ENCODE measurements at regions not wholly inside any gene's neighbourhood (a gene's known extent, or its start where the extent isn't known, plus 50 kb on each side); places are given as distances from the start of the nearest gene placed in this dataset.

GRCh38 chr2:214674278-214674677 is 135.2 kb downstream of the BARD1 start:
- H3K4me3 ChIP-seq = no peak overlapping the region
- H3K27me3 ChIP-seq = no peaks in the 10 kb centered on the region
- H3K27ac ChIP-seq = no peak overlapping the region
- no peaks in the 10 kb centered on the region for H3K9me3 ChIP-seq (replicated peaks)
- DNase-seq = no peak
- no peaks in the 10 kb centered on the region for H3K36me3 ChIP-seq
- H3K4me1 ChIP-seq = no peaks in the 10 kb centered on the region

GRCh38 chr2:214671319-214671885 is 138.1 kb downstream of the BARD1 start:
- Histone ChIP-seq H3K4me3 (no peak overlapping the region), H3K4me1 (no peaks in the 10 kb centered on the region), H3K36me3 (no peaks in the 10 kb centered on the region), H3K9me3 (replicated peaks) (no peaks in the 10 kb centered on the region), H3K27ac (no peak overlapping the region), H3K27me3 (no peaks in the 10 kb centered on the region)
- peak in 1 of 2 experiments; percentile 4 for DNase-seq

GRCh38 chr2:214652473-214652872 is 157.0 kb downstream of the BARD1 start:
- H3K9me3 ChIP-seq (replicated peaks) = no peaks in the 10 kb centered on the region
- no peaks in the 10 kb centered on the region for H3K4me1 ChIP-seq
- no peaks in the 10 kb centered on the region for H3K27me3 ChIP-seq
- no peak overlapping the region for H3K4me3 ChIP-seq
- H3K27ac ChIP-seq = no peak overlapping the region
- no peak for DNase-seq
- no peaks in the 10 kb centered on the region for H3K36me3 ChIP-seq

GRCh38 chr2:214651451-214651850 is 158.0 kb downstream of the BARD1 start:
- H3K4me1 ChIP-seq = no peaks in the 10 kb centered on the region
- H3K27ac ChIP-seq = no peak overlapping the region
- no peaks in the 10 kb centered on the region for H3K36me3 ChIP-seq
- H3K27me3 ChIP-seq = no peaks in the 10 kb centered on the region
- H3K4me3 ChIP-seq = no peak overlapping the region
- no peaks in the 10 kb centered on the region for H3K9me3 ChIP-seq (replicated peaks)
- no peak for DNase-seq

- no peaks in the 10 kb centered on the region for H3K36me3 ChIP-seq
- no peak for DNase-seq
- H3K9me3 ChIP-seq (replicated peaks) = no peaks in the 10 kb centered on the region
- H3K27ac ChIP-seq = no peak overlapping the region
- H3K27me3 ChIP-seq = no peaks in the 10 kb centered on the region
- no peaks in the 10 kb centered on the region for H3K4me1 ChIP-seq
- no peak overlapping the region for H3K4me3 ChIP-seq
Measured at GRCh38 chr2:214649440-214650205, 159.9 kb downstream of the BARD1 start.

GRCh38 chr2:214648520-214648919 is 161.0 kb downstream of the BARD1 start:
- H3K4me1 ChIP-seq = no peaks in the 10 kb centered on the region
- no peak overlapping the region for H3K27ac ChIP-seq
- no peaks in the 10 kb centered on the region for H3K9me3 ChIP-seq (replicated peaks)
- H3K36me3 ChIP-seq = no peaks in the 10 kb centered on the region
- no peak for DNase-seq
- H3K27me3 ChIP-seq = no peaks in the 10 kb centered on the region
- H3K4me3 ChIP-seq = no peak overlapping the region

- no peaks in the 10 kb centered on the region for H3K4me1 ChIP-seq
- no peaks in the 10 kb centered on the region for H3K36me3 ChIP-seq
- DNase-seq = no peak
- no peaks in the 10 kb centered on the region for H3K27me3 ChIP-seq
- H3K9me3 ChIP-seq (replicated peaks) = no peaks in the 10 kb centered on the region
- no peak overlapping the region for H3K27ac ChIP-seq
- H3K4me3 ChIP-seq = no peak overlapping the region
Measured at GRCh38 chr2:214631406-214631805, 178.1 kb downstream of the BARD1 start.

GRCh38 chr2:214630402-214631045 is 179.0 kb downstream of the BARD1 start:
- DNase-seq = no peak

GRCh38 chr2:214629875-214630274 is 179.6 kb downstream of the BARD1 start:
- Histone ChIP-seq H3K9me3 (replicated peaks) (no peaks in the 10 kb centered on the region), H3K4me1 (no peaks in the 10 kb centered on the region), H3K27me3 (no peaks in the 10 kb centered on the region), H3K4me3 (no peak overlapping the region), H3K27ac (no peak overlapping the region), H3K36me3 (no peaks in the 10 kb centered on the region)
- no peak for DNase-seq

More at GRCh38 chr2:214630402-214631045, 179.0 kb downstream of the BARD1 start:
- H3K27me3 ChIP-seq = no peaks in the 10 kb centered on the region
- H3K4me3 ChIP-seq = no peak overlapping the region
- no peaks in the 10 kb centered on the region for H3K9me3 ChIP-seq (replicated peaks)
- H3K36me3 ChIP-seq = no peaks in the 10 kb centered on the region
- no peaks in the 10 kb centered on the region for H3K4me1 ChIP-seq
- H3K27ac ChIP-seq = no peak overlapping the region
